ENCODE measurements at regions not wholly inside any gene's neighbourhood (a gene's known extent, or its start where the extent isn't known, plus 50 kb on each side); places are given as distances from the start of the nearest gene placed in this dataset.

GRCh38 chr4:130563889-130564418 lies 1468.0 kb downstream of the C4orf33 start:
- TF ChIP-seq, protein P1, sequence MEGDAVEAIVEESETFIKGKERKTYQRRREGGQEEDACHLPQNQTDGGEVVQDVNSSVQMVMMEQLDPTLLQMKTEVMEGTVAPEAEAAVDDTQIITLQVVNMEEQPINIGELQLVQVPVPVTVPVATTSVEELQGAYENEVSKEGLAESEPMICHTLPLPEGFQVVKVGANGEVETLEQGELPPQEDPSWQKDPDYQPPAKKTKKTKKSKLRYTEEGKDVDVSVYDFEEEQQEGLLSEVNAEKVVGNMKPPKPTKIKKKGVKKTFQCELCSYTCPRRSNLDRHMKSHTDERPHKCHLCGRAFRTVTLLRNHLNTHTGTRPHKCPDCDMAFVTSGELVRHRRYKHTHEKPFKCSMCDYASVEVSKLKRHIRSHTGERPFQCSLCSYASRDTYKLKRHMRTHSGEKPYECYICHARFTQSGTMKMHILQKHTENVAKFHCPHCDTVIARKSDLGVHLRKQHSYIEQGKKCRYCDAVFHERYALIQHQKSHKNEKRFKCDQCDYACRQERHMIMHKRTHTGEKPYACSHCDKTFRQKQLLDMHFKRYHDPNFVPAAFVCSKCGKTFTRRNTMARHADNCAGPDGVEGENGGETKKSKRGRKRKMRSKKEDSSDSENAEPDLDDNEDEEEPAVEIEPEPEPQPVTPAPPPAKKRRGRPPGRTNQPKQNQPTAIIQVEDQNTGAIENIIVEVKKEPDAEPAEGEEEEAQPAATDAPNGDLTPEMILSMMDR (IDR thresholded peaks at IDR 0.05; ENCODE audit: borderline replicate concordance, extremely low read depth, insufficient read depth), result no peak
- Histone ChIP-seq H3K4me1 (ENCODE audit: control insufficient read depth in 2 of 3, insufficient read depth in 2 of 3, low read depth in 1 of 3, low read length in 3 of 3) (peaks cover 0 to 3% (median 0%) of the 10 kb centered on the region in 3 donors), H3K9me3 (ENCODE audit: control insufficient read depth in 2 of 3, insufficient read depth in 1 of 3, low read length in 3 of 3) (no peaks in the 10 kb centered on the region), H3K9ac (ENCODE audit: low read length in 3 of 3) (no peak overlapping the region), H3K36me3 (ENCODE audit: control insufficient read depth in 2 of 3, insufficient read depth in 3 of 3, low read length in 3 of 3) (no peaks in the 10 kb centered on the region), H3K27ac (ENCODE audit: low read depth in 2 of 2, low read length in 2 of 2) (no peak overlapping the region), H3K4me3 (ENCODE audit: low read length in 3 of 3) (peak overlapping the region; percentile 53 to 58 (median 57)), H3K27me3 (ENCODE audit: control insufficient read depth, insufficient read depth, low read length) (no peaks in the 10 kb centered on the region)
- no peak for FAIRE-seq
- intact Hi-C loops (cut with DNase I), result no loop called here
- no peak for DNase-seq

GRCh38 chr4:130568746-130569145 lies 1472.8 kb downstream of the C4orf33 start:
- TF ChIP-seq, protein P1 (IDR thresholded peaks at IDR 0.05; ENCODE audit: borderline replicate concordance, extremely low read depth, insufficient read depth), result no peak
- no peak overlapping the region for H3K4me3 ChIP-seq (ENCODE audit: low read length in 3 of 3)
- no peak for DNase-seq
- H3K9me3 ChIP-seq (ENCODE audit: control insufficient read depth in 2 of 3, insufficient read depth in 1 of 3, low read length in 3 of 3), result no peaks in the 10 kb centered on the region
- intact Hi-C loops (cut with DNase I), result no loop called here
- H3K36me3 ChIP-seq (ENCODE audit: control insufficient read depth in 2 of 3, insufficient read depth in 3 of 3, low read length in 3 of 3), result no peaks in the 10 kb centered on the region
- H3K4me1 ChIP-seq (ENCODE audit: control insufficient read depth in 2 of 3, insufficient read depth in 2 of 3, low read depth in 1 of 3, low read length in 3 of 3), result peaks cover 0 to 2% (median 0%) of the 10 kb centered on the region in 3 donors
- H3K27me3 ChIP-seq (ENCODE audit: control insufficient read depth, insufficient read depth, low read length), result no peaks in the 10 kb centered on the region
- H3K27ac ChIP-seq (ENCODE audit: low read depth in 2 of 2, low read length in 2 of 2), result no peak overlapping the region
- no peak overlapping the region for H3K9ac ChIP-seq (ENCODE audit: low read length in 3 of 3)
- no peak for FAIRE-seq

GRCh38 chr4:130573742-130574141 lies 1477.8 kb downstream of the C4orf33 start:
- TF ChIP-seq, protein P1 (IDR thresholded peaks at IDR 0.05; ENCODE audit: borderline replicate concordance, extremely low read depth, insufficient read depth), result no peak
- Histone ChIP-seq H3K36me3 (ENCODE audit: control insufficient read depth in 2 of 3, insufficient read depth in 3 of 3, low read length in 3 of 3) (no peaks in the 10 kb centered on the region), H3K27me3 (ENCODE audit: control insufficient read depth, insufficient read depth, low read length) (no peaks in the 10 kb centered on the region), H3K27ac (ENCODE audit: low read depth in 2 of 2, low read length in 2 of 2) (no peak overlapping the region), H3K4me3 (ENCODE audit: low read length in 3 of 3) (no peak overlapping the region), H3K4me1 (ENCODE audit: control insufficient read depth in 2 of 3, insufficient read depth in 2 of 3, low read depth in 1 of 3, low read length in 3 of 3) (no peaks in the 10 kb centered on the region), H3K9me3 (ENCODE audit: control insufficient read depth in 2 of 3, insufficient read depth in 1 of 3, low read length in 3 of 3) (no peaks in the 10 kb centered on the region), H3K9ac (ENCODE audit: low read length in 3 of 3) (no peak overlapping the region)
- intact Hi-C loops (cut with DNase I), result no loop called here
- FAIRE-seq, result no peak
- no peak for DNase-seq

GRCh38 chr4:130574215-130574614 lies 1478.3 kb downstream of the C4orf33 start:
- Histone ChIP-seq H3K9ac (ENCODE audit: low read length in 3 of 3) (no peak overlapping the region), H3K36me3 (ENCODE audit: control insufficient read depth in 2 of 3, insufficient read depth in 3 of 3, low read length in 3 of 3) (no peaks in the 10 kb centered on the region), H3K4me1 (ENCODE audit: control insufficient read depth in 2 of 3, insufficient read depth in 2 of 3, low read depth in 1 of 3, low read length in 3 of 3) (no peaks in the 10 kb centered on the region), H3K4me3 (ENCODE audit: low read length in 3 of 3) (no peak overlapping the region), H3K27me3 (ENCODE audit: control insufficient read depth, insufficient read depth, low read length) (no peaks in the 10 kb centered on the region), H3K9me3 (ENCODE audit: control insufficient read depth in 2 of 3, insufficient read depth in 1 of 3, low read length in 3 of 3) (no peaks in the 10 kb centered on the region), H3K27ac (ENCODE audit: low read depth in 2 of 2, low read length in 2 of 2) (no peak overlapping the region)
- intact Hi-C loops (cut with DNase I), result no loop called here
- DNase-seq (no peak), FAIRE-seq (no peak)
- TF ChIP-seq, protein P1 (IDR thresholded peaks at IDR 0.05; ENCODE audit: borderline replicate concordance, extremely low read depth, insufficient read depth), result no peak

Measured in kidney (tissue), 13 donors.